Karpas-422 (cell line): ENCODE measurements at regions not wholly inside any gene's neighbourhood (a gene's known extent, or its start where the extent isn't known, plus 50 kb on each side); places are given as distances from the start of the nearest gene placed in this dataset.
"Not testable (repeated sequence)": the region's sequence is repeated elsewhere in the genome, so short reads cannot be mapped to it uniquely, and the experiment has no call there.

Source experiments
- DNase-seq: peaks from one replicate; pipeline ENCODE4 v3.0.0-alpha.2; 2015
- H2AFZ ChIP-seq: fragments of 200-600 bp; sonication (generic); 2 replicates; pipeline ENCODE4 v1.6.1; 2014; ENCODE audit warnings: antibody characterized with exemption, low read length, mixed read lengths
- H3K27ac ChIP-seq: fragments of 200-600 bp; sonication (generic); 2 replicates; pipeline ENCODE4 v1.5.1; 2014; ENCODE audit warnings: mild to moderate bottlenecking, low read length, moderate library complexity
- H3K27me3 ChIP-seq: fragments of 200-600 bp; sonication (generic); 2 replicates; pipeline ENCODE4 v1.6.1; 2014; ENCODE audit warnings: low read length, mixed read lengths
- H3K36me3 ChIP-seq: fragments of 200-600 bp; sonication (generic); 2 replicates; pipeline ENCODE4 v1.6.1; 2014; ENCODE audit warnings: low read length, mixed read lengths; ENCODE audit not compliant: insufficient read depth
- H3K4me1 ChIP-seq: fragments of 200-600 bp; sonication (generic); 2 replicates; pipeline ENCODE4 v1.6.1; 2014; ENCODE audit warnings: mild to moderate bottlenecking, low read length, mixed read lengths
- H3K4me2 ChIP-seq: fragments of 200-600 bp; sonication (generic); 2 replicates; pipeline ENCODE4 v1.6.1; 2014; ENCODE audit warnings: low read length, low read depth, mild to moderate bottlenecking; ENCODE audit not compliant: poor library complexity, severe bottlenecking
- H3K4me3 ChIP-seq: fragments of 200-600 bp; sonication (generic); 2 replicates; pipeline ENCODE4 v1.5.1; 2014; ENCODE audit warnings: mild to moderate bottlenecking, antibody characterized with exemption, low read length, mixed read lengths
- H3K79me2 ChIP-seq: fragments of 200-600 bp; sonication (generic); 2 replicates; pipeline ENCODE4 v1.6.1; 2014; ENCODE audit warnings: mild to moderate bottlenecking, low read length, mixed read lengths
- H3K9ac ChIP-seq: fragments of 200-600 bp; sonication (generic); 2 replicates; pipeline ENCODE4 v1.6.0; 2014; ENCODE audit warnings: low read length
- H3K9me2 ChIP-seq: fragments of 200-600 bp; sonication (generic), shearing (Covaris generic); replicated peaks from 2 replicates; pipeline ENCODE4 v1.6.0; 2014; ENCODE audit warnings: mild to moderate bottlenecking, low read length, moderate library complexity; ENCODE audit not compliant: insufficient read depth
- H3K9me3 ChIP-seq: fragments of 300-700, 200-600 bp; sonication (generic); 2 replicates; pipeline ENCODE4 v1.6.1; 2014; ENCODE audit warnings: low read length, mixed read lengths
- H4K20me1 ChIP-seq: fragments of 200-600 bp; sonication (generic); 2 replicates; pipeline ENCODE4 v1.6.1; 2014; ENCODE audit warnings: mild to moderate bottlenecking, antibody characterized with exemption, low read length, low read depth; ENCODE audit not compliant: insufficient read depth

DNA sequence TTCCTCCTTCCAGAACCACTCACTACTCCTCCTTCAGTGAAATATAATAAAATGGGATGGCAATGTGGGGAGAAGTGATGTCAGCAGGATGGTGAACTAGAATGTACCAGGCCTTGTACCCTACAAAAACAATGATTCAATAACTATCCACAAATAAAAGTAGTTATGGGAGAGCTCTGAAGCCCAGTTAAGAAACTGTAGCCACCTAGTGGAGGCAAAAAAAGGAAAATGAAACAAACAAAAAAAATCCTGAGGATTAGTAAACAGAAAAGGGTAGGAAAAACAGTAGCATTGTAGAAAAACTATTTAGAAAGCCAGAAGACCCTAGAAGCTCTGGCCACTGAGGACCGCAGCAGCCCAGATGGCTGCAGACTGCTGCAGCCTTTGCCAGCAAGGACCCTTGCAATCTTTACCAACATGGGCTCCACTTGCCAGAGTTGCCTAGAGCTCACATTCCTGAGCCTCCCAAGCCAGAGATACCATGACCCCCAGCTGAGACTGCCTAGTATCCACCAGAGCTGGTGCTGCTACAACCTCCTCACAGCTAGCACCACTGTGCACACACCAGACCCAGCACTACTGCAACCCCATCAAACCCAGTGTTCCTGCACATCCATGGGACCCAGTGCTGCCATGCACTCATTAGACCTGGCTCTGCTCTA is 259.7 kb upstream of the MSX2 start:
- no peak for DNase-seq
- Histone ChIP-seq H3K9me2 (no peaks in the 10 kb centered on the region), H3K9me3 (no peaks in the 10 kb centered on the region), H3K9ac (no peak overlapping the region), H3K27ac (no peak overlapping the region), H2AFZ (no peak overlapping the region), H3K4me1 (no peaks in the 10 kb centered on the region), H3K4me3 (no peak overlapping the region), H3K27me3 (no peaks in the 10 kb centered on the region), H3K79me2 (no peaks in the 10 kb centered on the region), H3K4me2 (no peak overlapping the region), H3K36me3 (no peaks in the 10 kb centered on the region), H4K20me1 (no peaks in the 10 kb centered on the region)

DNA sequence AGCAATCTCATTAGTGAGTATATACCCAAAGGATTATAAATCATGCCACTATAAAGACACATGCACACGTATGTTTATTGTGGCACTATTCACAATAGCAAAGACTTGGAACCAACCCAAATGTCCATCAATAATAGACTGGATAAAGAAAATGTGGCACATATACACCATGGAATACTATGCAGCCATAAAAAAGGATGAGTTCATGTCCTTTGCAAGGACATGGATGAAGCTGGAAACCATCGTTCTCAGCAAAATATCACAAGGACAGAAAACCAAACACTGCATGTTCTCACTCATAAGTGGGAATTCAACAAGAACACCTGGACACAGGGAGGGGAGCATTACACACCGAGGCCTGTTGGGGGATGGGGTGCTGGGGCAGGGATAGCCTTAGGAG is 252.9 kb upstream of the MSX2 start:
- not testable (repeated sequence) for H3K9me2 ChIP-seq, H3K4me2 ChIP-seq, H4K20me1 ChIP-seq

GRCh38 chr5:174472956-174473355 is 251.4 kb upstream of the MSX2 start:
- no peak overlapping the region for H3K9ac ChIP-seq
- H3K4me1 ChIP-seq = no peaks in the 10 kb centered on the region

More for the DNA sequence above, 252.9 kb upstream of the MSX2 start:
- H2AFZ ChIP-seq, H3K27me3 ChIP-seq, DNase-seq, H3K27ac ChIP-seq, H3K36me3 ChIP-seq, H3K4me1 ChIP-seq, H3K9me3 ChIP-seq, H3K4me3 ChIP-seq, H3K9ac ChIP-seq, H3K79me2 ChIP-seq: not testable (repeated sequence)

GRCh38 chr5:174476001-174476400 is 248.4 kb upstream of the MSX2 start:
- not testable (repeated sequence) for H3K9me3 ChIP-seq, DNase-seq, H3K4me1 ChIP-seq, H3K4me3 ChIP-seq, H3K79me2 ChIP-seq, H3K4me2 ChIP-seq, H3K9ac ChIP-seq, H3K9me2 ChIP-seq, H2AFZ ChIP-seq, H3K27me3 ChIP-seq, H4K20me1 ChIP-seq, H3K27ac ChIP-seq, H3K36me3 ChIP-seq

More at GRCh38 chr5:174472956-174473355, 251.4 kb upstream of the MSX2 start:
- Histone ChIP-seq H3K79me2 (no peaks in the 10 kb centered on the region), H2AFZ (no peak overlapping the region), H4K20me1 (no peaks in the 10 kb centered on the region), H3K27ac (no peak overlapping the region), H3K9me2 (no peaks in the 10 kb centered on the region), H3K27me3 (no peaks in the 10 kb centered on the region), H3K9me3 (no peaks in the 10 kb centered on the region; the same call in 1 of the 2 replicates), H3K4me2 (no peak overlapping the region), H3K36me3 (no peaks in the 10 kb centered on the region), H3K4me3 (no peak overlapping the region)
- no peak for DNase-seq

GRCh38 chr5:174479325-174479724 is 245.1 kb upstream of the MSX2 start:
- Histone ChIP-seq H3K27me3 (no peaks in the 10 kb centered on the region), H3K27ac (no peak overlapping the region), H4K20me1 (no peaks in the 10 kb centered on the region), H3K4me1 (no peaks in the 10 kb centered on the region), H3K9me2 (no peaks in the 10 kb centered on the region), H3K9me3 (no peaks in the 10 kb centered on the region), H3K36me3 (no peaks in the 10 kb centered on the region), H2AFZ (no peak overlapping the region), H3K9ac (no peak overlapping the region), H3K4me3 (no peak overlapping the region), H3K79me2 (no peaks in the 10 kb centered on the region), H3K4me2 (no peak overlapping the region)
- DNase-seq = no peak

DNA sequence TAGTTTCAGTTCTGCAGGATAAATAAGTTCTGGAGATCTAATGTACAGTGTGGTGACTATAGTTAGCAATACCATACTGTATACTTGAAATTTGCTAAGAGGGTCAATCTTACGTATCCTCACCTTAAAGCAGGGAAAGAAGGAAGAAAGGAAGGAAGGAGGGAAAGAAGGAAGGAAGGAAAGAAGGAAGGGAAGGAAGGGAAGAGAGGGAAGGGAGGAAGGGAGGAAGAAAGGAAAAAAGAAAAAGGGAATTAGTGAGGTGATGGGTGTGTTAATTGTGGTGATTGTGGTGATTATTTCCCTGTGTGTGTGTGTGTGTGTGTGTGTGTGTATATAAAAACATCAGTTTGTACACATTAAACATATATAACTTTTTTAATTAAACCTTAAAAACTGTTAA is 242.6 kb upstream of the MSX2 start:
- Histone ChIP-seq H3K4me2 (no peak overlapping the region), H3K4me3 (no peak overlapping the region), H2AFZ (no peak overlapping the region), H3K4me1 (no peaks in the 10 kb centered on the region), H3K27me3 (no peaks in the 10 kb centered on the region), H3K27ac (no peak overlapping the region), H3K9me3 (no peaks in the 10 kb centered on the region), H3K79me2 (no peaks in the 10 kb centered on the region), H3K9ac (no peak overlapping the region), H3K9me2 (no peaks in the 10 kb centered on the region), H3K36me3 (no peaks in the 10 kb centered on the region), H4K20me1 (no peaks in the 10 kb centered on the region)
- DNase-seq = no peak

GRCh38 chr5:174482607-174483024 is 241.8 kb upstream of the MSX2 start:
- H3K4me3 ChIP-seq = no peak overlapping the region
- no peak overlapping the region for H3K4me2 ChIP-seq
- no peak overlapping the region for H3K27ac ChIP-seq
- no peaks in the 10 kb centered on the region for H3K4me1 ChIP-seq
- no peak for DNase-seq
- no peaks in the 10 kb centered on the region for H3K36me3 ChIP-seq
- no peaks in the 10 kb centered on the region for H3K79me2 ChIP-seq
- no peak overlapping the region for H2AFZ ChIP-seq
- no peaks in the 10 kb centered on the region for H3K27me3 ChIP-seq
- no peaks in the 10 kb centered on the region for H3K9me3 ChIP-seq
- no peaks in the 10 kb centered on the region for H3K9me2 ChIP-seq
- no peaks in the 10 kb centered on the region for H4K20me1 ChIP-seq
- no peak overlapping the region for H3K9ac ChIP-seq

GRCh38 chr5:174483411-174483810 is 241.0 kb upstream of the MSX2 start:
- Histone ChIP-seq H3K9ac (no peak overlapping the region), H3K9me3 (no peaks in the 10 kb centered on the region), H3K27ac (no peak overlapping the region), H4K20me1 (no peaks in the 10 kb centered on the region), H3K36me3 (no peaks in the 10 kb centered on the region), H3K79me2 (no peaks in the 10 kb centered on the region), H3K9me2 (no peaks in the 10 kb centered on the region), H3K4me2 (no peak overlapping the region), H3K4me1 (no peaks in the 10 kb centered on the region), H3K27me3 (no peaks in the 10 kb centered on the region), H2AFZ (no peak overlapping the region), H3K4me3 (no peak overlapping the region)
- DNase-seq = no peak

DNA sequence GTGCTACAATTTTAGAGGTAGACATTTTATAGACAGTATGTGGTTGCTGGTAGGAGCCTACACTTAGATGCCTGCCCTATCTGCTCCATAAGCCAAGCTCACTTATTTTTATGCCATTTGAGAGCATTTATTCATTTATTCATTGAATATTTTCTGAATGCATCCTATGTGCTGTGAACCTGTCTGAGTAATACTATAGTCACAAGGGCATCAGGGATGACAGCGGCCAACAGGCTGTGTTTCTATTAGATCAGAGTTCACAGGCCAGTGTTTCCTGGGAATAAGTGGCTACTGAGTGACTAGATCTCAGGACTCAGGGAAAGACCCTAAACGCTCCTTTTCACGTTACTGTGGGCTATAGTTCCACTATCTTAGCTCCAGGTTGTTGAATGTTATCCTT is 235.2 kb upstream of the MSX2 start:
- H3K4me1 ChIP-seq = no peaks in the 10 kb centered on the region
- H3K27ac ChIP-seq = no peak overlapping the region
- H3K4me3 ChIP-seq = no peak overlapping the region
- H3K4me2 ChIP-seq = no peak overlapping the region
- DNase-seq = no peak
- H3K27me3 ChIP-seq = no peaks in the 10 kb centered on the region
- no peak overlapping the region for H2AFZ ChIP-seq
- no peak overlapping the region for H3K9ac ChIP-seq
- no peaks in the 10 kb centered on the region for H3K79me2 ChIP-seq
- no peaks in the 10 kb centered on the region for H3K36me3 ChIP-seq
- H3K9me3 ChIP-seq = no peaks in the 10 kb centered on the region
- no peaks in the 10 kb centered on the region for H3K9me2 ChIP-seq
- H4K20me1 ChIP-seq = no peaks in the 10 kb centered on the region
